ENCODE measurements at regions not wholly inside any gene's neighbourhood (a gene's known extent, or its start where the extent isn't known, plus 50 kb on each side); places are given as distances from the start of the nearest gene placed in this dataset.

GRCh38 chr1:88104236-88104635 is 579.8 kb upstream of the PKN2 start:
- Histone ChIP-seq H3K9ac (ENCODE audit: insufficient read depth, low read length) (no peak overlapping the region), H3K9me3 (ENCODE audit: control insufficient read depth, insufficient read depth, low read depth, low read length) (no peaks in the 10 kb centered on the region), H3K4me1 (ENCODE audit: control insufficient read depth, extremely low read depth, insufficient read depth, low read length) (no peaks in the 10 kb centered on the region), H4K20me1 (ENCODE audit: control insufficient read depth, extremely low read depth, insufficient read depth, low read length) (no peaks in the 10 kb centered on the region), H2AFZ (ENCODE audit: low read length) (no peak overlapping the region), H3K4me3 (replicated peaks in 1 of 4; ENCODE audit: control extremely low read depth in 1 of 4, insufficient read depth in 1 of 4, low read depth in 3 of 4, low read length in 4 of 4) (no peak overlapping the region), H3K4me2 (ENCODE audit: extremely low read depth, insufficient read depth, low read length) (no peak overlapping the region), H3K27me3 (ENCODE audit: control insufficient read depth, insufficient read depth, low read length) (no peaks in the 10 kb centered on the region), H3K79me2 (ENCODE audit: control insufficient read depth, insufficient read depth, low read length) (no peaks in the 10 kb centered on the region), H3K27ac (ENCODE audit: insufficient read depth, low read length) (no peak overlapping the region), H3K36me3 (ENCODE audit: control insufficient read depth, insufficient read depth, low read length) (no peaks in the 10 kb centered on the region)
- DNase-seq (ENCODE audit: low read depth in 2 of 2) = peak; percentile 38 to 55
- TF ChIP-seq CTCF (conservative IDR thresholded peaks at IDR 0.05 in 1 of 2, IDR thresholded peaks at IDR 0.05 in 1 of 2; ENCODE audit: low read depth in 1 of 2, low read length in 2 of 2) = no peak
- TF ChIP-seq EZH2 (IDR thresholded peaks at IDR 0.05; ENCODE audit: low read length, missing control alignments) = no peak

GRCh38 chr1:88104886-88105285 is 579.2 kb upstream of the PKN2 start:
- no peak for TF ChIP-seq EZH2 (IDR thresholded peaks at IDR 0.05; ENCODE audit: low read length, missing control alignments)
- no peak for TF ChIP-seq CTCF (conservative IDR thresholded peaks at IDR 0.05 in 1 of 2, IDR thresholded peaks at IDR 0.05 in 1 of 2; ENCODE audit: low read depth in 1 of 2, low read length in 2 of 2)
- no peaks in the 10 kb centered on the region for H3K79me2 ChIP-seq (ENCODE audit: control insufficient read depth, insufficient read depth, low read length)
- H3K27ac ChIP-seq (ENCODE audit: insufficient read depth, low read length) = no peak overlapping the region
- H3K27me3 ChIP-seq (ENCODE audit: control insufficient read depth, insufficient read depth, low read length) = no peaks in the 10 kb centered on the region
- no peak overlapping the region for H3K4me2 ChIP-seq (ENCODE audit: extremely low read depth, insufficient read depth, low read length)
- no peak overlapping the region for H2AFZ ChIP-seq (ENCODE audit: low read length)
- H3K9ac ChIP-seq (ENCODE audit: insufficient read depth, low read length) = no peak overlapping the region
- no peaks in the 10 kb centered on the region for H3K4me1 ChIP-seq (ENCODE audit: control insufficient read depth, extremely low read depth, insufficient read depth, low read length)
- H3K4me3 ChIP-seq (replicated peaks in 1 of 4; ENCODE audit: control extremely low read depth in 1 of 4, insufficient read depth in 1 of 4, low read depth in 3 of 4, low read length in 4 of 4) = no peak overlapping the region
- no peaks in the 10 kb centered on the region for H3K9me3 ChIP-seq (ENCODE audit: control insufficient read depth, insufficient read depth, low read depth, low read length)
- no peaks in the 10 kb centered on the region for H3K36me3 ChIP-seq (ENCODE audit: control insufficient read depth, insufficient read depth, low read length)
- no peak for DNase-seq (ENCODE audit: low read depth in 2 of 2)
- H4K20me1 ChIP-seq (ENCODE audit: control insufficient read depth, extremely low read depth, insufficient read depth, low read length) = no peaks in the 10 kb centered on the region

- Histone ChIP-seq H3K4me2 (ENCODE audit: extremely low read depth, insufficient read depth, low read length) (no peak overlapping the region), H3K9me3 (ENCODE audit: control insufficient read depth, insufficient read depth, low read depth, low read length) (no peaks in the 10 kb centered on the region), H3K9ac (ENCODE audit: insufficient read depth, low read length) (no peak overlapping the region)
These were observed 572.3 kb upstream of the PKN2 start for GRCh38 chr1:88111816-88112215.

More at GRCh38 chr1:88111816-88112215, 572.3 kb upstream of the PKN2 start:
- Histone ChIP-seq H3K79me2 (ENCODE audit: control insufficient read depth, insufficient read depth, low read length) (no peaks in the 10 kb centered on the region), H3K36me3 (ENCODE audit: control insufficient read depth, insufficient read depth, low read length) (no peaks in the 10 kb centered on the region), H3K4me1 (ENCODE audit: control insufficient read depth, extremely low read depth, insufficient read depth, low read length) (no peaks in the 10 kb centered on the region), H2AFZ (ENCODE audit: low read length) (no peak overlapping the region), H3K4me3 (replicated peaks in 1 of 4; ENCODE audit: control extremely low read depth in 1 of 4, insufficient read depth in 1 of 4, low read depth in 3 of 4, low read length in 4 of 4) (no peak overlapping the region), H3K27ac (ENCODE audit: insufficient read depth, low read length) (no peak overlapping the region), H3K27me3 (ENCODE audit: control insufficient read depth, insufficient read depth, low read length) (no peaks in the 10 kb centered on the region), H4K20me1 (ENCODE audit: control insufficient read depth, extremely low read depth, insufficient read depth, low read length) (no peaks in the 10 kb centered on the region)
- TF ChIP-seq EZH2 (IDR thresholded peaks at IDR 0.05; ENCODE audit: low read length, missing control alignments) (no peak), CTCF (conservative IDR thresholded peaks at IDR 0.05 in 1 of 2, IDR thresholded peaks at IDR 0.05 in 1 of 2; ENCODE audit: low read depth in 1 of 2, low read length in 2 of 2) (no peak)
- no peak for DNase-seq (ENCODE audit: low read depth in 2 of 2)

All from fibroblast of lung (primary cell).